Activated B cell treated with CpG ODN at 0.5 μM for 24 hours (primary cell): ENCODE measurements at regions not wholly inside any gene's neighbourhood (a gene's known extent, or its start where the extent isn't known, plus 50 kb on each side); places are given as distances from the start of the nearest gene placed in this dataset.

Source experiments
- ATAC-seq: fragments of 200-7000 bp; cut with Tn5 transposase; one replicate; pipeline ENCODE4 v1.10.0; 2021; ENCODE audit warnings: low read depth, mild to moderate bottlenecking, moderate library complexity
- CTCF ChIA-PET: fragments of 350-600 bp; sonication (Branson Sonifier 250); formaldehyde crosslinking; loops from one replicate; lab custom pipeline; 2021; ENCODE audit warnings: antibody characterized with exemption; lab: Charles Lee
- POLR2A ChIA-PET: fragments of 350-600 bp; sonication (Branson Sonifier 250); formaldehyde crosslinking; loops from one replicate; lab custom pipeline; 2021; ENCODE audit warnings: antibody characterized with exemption; lab: Charles Lee
- DNase-seq: peaks from one replicate; pipeline ENCODE4 v3.0.0; 2022
- H3K27ac Mint-ChIP-seq: one replicate; pipeline ENCODE4 v1.8.0; 2020; ENCODE audit warnings: mixed read lengths
- H3K27me3 Mint-ChIP-seq: one replicate; pipeline ENCODE4 v1.8.0; 2021; ENCODE audit warnings: mixed read lengths
- H3K36me3 Mint-ChIP-seq: one replicate; pipeline ENCODE4 v1.8.0; 2021; ENCODE audit warnings: low read depth, mixed read lengths
- H3K4me1 Mint-ChIP-seq: one replicate; pipeline ENCODE4 v1.8.0; 2021; ENCODE audit warnings: mixed read lengths
- H3K4me3 Mint-ChIP-seq: one replicate; pipeline ENCODE4 v1.8.0; 2020; ENCODE audit warnings: mild to moderate bottlenecking, mixed read lengths
- H3K9me3 Mint-ChIP-seq: one replicate; pipeline ENCODE4 v1.8.0; 2020; ENCODE audit warnings: mixed read lengths
- intact Hi-C: fragments of 100-400 bp; cut with micrococcal nuclease; formaldehyde crosslinking; loops from one replicate; pipeline ENCODE4 v1.15.1; 2024
- TF ChIP-seq, protein P1 (sequence below): fragments of 200-600 bp; IDR thresholded peaks from one replicate; pipeline ENCODE4 v1.8.0; 2022; ENCODE audit warnings: antibody characterized with exemption, mild to moderate bottlenecking

DNA sequence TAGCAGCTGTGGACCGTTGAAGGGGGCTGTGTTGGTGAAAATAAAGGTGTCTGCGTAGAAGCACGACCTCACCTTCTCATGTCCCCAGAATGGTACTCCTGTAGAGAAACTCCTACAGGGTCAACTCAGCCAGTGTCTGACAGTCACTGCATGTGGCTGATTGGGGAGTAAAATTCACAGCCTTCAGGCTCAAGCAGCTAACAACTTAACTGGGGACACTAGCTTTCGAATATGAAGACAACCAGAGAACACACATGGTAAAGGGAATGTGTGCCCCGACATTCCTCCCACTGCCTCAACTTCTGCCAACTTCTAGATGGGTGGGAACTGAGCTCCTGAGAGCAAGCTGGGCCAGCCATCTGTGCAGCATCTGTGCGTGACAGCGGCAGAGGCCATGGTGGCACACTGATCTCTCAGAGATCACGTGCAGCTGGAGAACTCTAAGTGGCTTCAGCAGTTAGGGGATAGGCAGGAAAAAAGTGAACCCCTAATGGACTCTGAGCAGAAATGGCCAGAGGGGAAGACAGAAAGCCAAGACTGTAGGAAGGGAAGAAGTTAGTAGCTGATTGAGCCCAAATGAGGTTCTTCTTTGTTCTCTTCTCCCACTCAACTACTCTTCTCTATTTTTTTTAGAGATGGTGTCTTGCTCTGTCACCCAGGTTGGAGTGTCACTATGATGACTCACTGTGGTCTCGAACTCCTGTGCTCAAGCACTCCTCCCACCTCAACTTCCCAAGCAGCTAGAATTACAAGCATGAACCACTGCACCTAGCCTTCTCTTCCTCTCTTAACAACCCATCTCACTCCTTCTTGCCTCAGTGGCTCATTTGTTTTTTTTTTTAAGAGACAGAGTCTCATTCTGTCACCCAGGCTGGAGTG is 280.8 kb downstream of the ZEB1 start:
- H3K9me3 Mint-ChIP-seq: no peaks in the 10 kb centered on the region
- peaks cover 12% of the 10 kb centered on the region for H3K4me1 Mint-ChIP-seq
- H3K27me3 Mint-ChIP-seq: peaks cover 6% of the 10 kb centered on the region
- no peak overlapping the region for H3K4me3 Mint-ChIP-seq
- TF ChIP-seq, protein P1, sequence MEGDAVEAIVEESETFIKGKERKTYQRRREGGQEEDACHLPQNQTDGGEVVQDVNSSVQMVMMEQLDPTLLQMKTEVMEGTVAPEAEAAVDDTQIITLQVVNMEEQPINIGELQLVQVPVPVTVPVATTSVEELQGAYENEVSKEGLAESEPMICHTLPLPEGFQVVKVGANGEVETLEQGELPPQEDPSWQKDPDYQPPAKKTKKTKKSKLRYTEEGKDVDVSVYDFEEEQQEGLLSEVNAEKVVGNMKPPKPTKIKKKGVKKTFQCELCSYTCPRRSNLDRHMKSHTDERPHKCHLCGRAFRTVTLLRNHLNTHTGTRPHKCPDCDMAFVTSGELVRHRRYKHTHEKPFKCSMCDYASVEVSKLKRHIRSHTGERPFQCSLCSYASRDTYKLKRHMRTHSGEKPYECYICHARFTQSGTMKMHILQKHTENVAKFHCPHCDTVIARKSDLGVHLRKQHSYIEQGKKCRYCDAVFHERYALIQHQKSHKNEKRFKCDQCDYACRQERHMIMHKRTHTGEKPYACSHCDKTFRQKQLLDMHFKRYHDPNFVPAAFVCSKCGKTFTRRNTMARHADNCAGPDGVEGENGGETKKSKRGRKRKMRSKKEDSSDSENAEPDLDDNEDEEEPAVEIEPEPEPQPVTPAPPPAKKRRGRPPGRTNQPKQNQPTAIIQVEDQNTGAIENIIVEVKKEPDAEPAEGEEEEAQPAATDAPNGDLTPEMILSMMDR: no peak
- no peaks in the 10 kb centered on the region for H3K36me3 Mint-ChIP-seq
- no peak for ATAC-seq
- ChIA-PET POLR2A (no interaction called here), CTCF (no interaction called here)
- intact Hi-C loops: loop anchor here (5.0 kb wide), 2 partner anchors 107 to 818 kb away; no protein-coding TSS in a partner anchor
- no peak for DNase-seq
- H3K27ac Mint-ChIP-seq: no peak overlapping the region

DNA sequence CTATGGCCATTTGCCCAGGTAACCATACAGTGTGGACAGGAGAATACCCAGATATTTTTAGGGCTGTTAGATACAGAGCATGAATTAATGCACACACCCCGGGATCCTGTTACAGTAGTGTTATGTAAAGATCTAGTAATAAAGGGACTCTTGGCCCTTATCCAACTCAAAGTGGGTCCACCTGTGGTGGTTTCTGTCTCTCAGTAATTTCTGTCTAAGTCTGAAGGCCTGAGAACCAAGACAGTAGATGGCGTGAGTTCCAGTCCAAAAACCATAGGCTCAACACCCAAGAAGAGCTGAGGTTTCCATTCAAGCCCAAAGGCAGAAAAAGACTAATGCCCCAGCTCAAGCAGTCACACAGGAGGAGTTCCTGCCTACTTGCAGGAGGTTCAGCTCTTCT is 277.7 kb downstream of the ZEB1 start:
- peaks cover 12% of the 10 kb centered on the region for H3K27me3 Mint-ChIP-seq
- CTCF ChIA-PET: no interaction called here
- ATAC-seq: no peak

DNA sequence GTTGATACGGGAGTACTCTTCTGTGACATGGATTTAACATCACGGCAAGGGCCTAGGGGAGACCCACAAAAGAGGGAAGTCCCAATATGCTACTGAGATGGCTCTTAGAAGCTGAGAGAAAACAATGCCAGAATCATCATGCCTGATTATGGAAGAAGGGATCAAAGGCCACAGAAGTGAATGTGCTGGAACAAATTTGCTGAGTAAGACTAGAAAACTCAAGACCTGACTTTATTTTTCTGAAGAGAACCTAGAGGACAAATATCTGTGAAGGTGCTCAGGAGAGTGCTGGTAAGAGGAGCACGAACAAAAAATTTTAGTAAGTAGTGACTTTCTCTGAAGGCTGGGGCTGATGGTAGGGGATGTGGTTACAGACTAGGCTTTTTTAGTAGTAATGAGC is 277.0 kb downstream of the ZEB1 start:
- Mint-ChIP-seq H3K4me1 (no peaks in the 10 kb centered on the region), H3K9me3 (peaks cover 12% of the 10 kb centered on the region), H3K27ac (no peak overlapping the region), H3K36me3 (peaks cover 2% of the 10 kb centered on the region), H3K4me3 (no peak overlapping the region), H3K27me3 (peaks cover 14% of the 10 kb centered on the region)
- ChIA-PET CTCF (no interaction called here), POLR2A (no interaction called here)
- intact Hi-C loops: no loop called here
- DNase-seq (no peak), ATAC-seq (no peak)
- TF ChIP-seq, protein P1: no peak

More for the DNA sequence above, 277.7 kb downstream of the ZEB1 start:
- TF ChIP-seq, protein P1: no peak
- H3K27ac Mint-ChIP-seq: no peak overlapping the region
- no peaks in the 10 kb centered on the region for H3K36me3 Mint-ChIP-seq
- H3K9me3 Mint-ChIP-seq: peaks cover 8% of the 10 kb centered on the region
- DNase-seq: no peak
- H3K4me1 Mint-ChIP-seq: no peaks in the 10 kb centered on the region
- intact Hi-C loops: no loop called here
- POLR2A ChIA-PET: no interaction called here
- H3K4me3 Mint-ChIP-seq: no peak overlapping the region

DNA sequence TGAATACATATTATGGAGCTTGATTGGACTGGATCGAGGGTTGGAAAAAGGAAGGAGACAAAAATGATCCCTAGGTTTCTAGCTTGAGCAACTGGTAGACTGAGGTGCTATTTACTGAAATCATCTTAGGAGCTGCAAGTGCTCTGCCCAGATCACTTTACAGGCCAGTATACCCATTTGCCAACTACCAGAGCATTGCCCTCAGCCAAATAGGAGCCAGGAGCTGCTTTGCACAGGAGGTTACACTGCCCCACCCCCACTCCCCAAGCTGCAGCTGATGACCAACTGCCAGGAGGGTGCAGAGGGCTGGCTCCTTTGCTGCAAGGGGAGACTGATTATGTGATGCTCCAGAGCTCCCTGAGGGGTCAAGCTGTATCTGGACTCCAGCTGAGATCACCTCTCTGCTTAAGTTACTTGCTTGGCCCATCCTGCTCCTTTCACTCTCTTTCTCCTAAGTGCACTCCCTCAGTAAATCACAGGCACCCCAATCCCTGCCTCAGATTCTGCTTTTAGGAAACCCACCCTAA is 275.4 kb downstream of the ZEB1 start:
- TF ChIP-seq, protein P1: no peak
- Mint-ChIP-seq H3K9me3 (peaks cover 12% of the 10 kb centered on the region), H3K27ac (no peak overlapping the region), H3K36me3 (peaks cover 2% of the 10 kb centered on the region), H3K27me3 (peaks cover 19% of the 10 kb centered on the region), H3K4me1 (no peaks in the 10 kb centered on the region), H3K4me3 (no peak overlapping the region)
- ATAC-seq: no peak
- CTCF ChIA-PET: no interaction called here
- POLR2A ChIA-PET: no interaction called here
- DNase-seq: no peak
- intact Hi-C loops: no loop called here

DNA sequence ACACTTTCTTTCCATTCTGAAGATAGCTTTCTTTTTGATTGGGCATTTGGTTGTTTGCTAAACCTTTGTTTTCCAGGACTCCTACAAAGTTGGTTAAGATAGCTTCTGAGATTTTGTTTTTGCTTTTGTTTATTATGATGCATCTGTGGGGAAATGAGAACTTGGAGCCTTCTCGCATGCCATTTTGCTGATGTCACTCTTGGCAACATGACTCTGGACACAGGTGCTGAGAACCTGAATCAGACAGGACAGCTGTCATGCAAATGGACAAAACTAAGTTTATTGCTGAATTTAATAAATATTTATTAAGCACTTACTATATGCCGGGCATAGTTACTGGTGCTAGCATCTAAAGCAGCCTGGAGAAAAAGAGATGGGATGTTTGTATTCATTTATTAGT is 274.1 kb downstream of the ZEB1 start:
- Mint-ChIP-seq H3K4me1 (no peaks in the 10 kb centered on the region), H3K27ac (no peak overlapping the region), H3K36me3 (peaks cover 2% of the 10 kb centered on the region), H3K4me3 (no peak overlapping the region), H3K27me3 (peaks cover 19% of the 10 kb centered on the region), H3K9me3 (peaks cover 12% of the 10 kb centered on the region)
- TF ChIP-seq, protein P1: no peak
- ChIA-PET POLR2A (no interaction called here), CTCF (no interaction called here)
- intact Hi-C loops: no loop called here
- no peak for ATAC-seq
- DNase-seq: no peak
